GM12891 (cell line): ENCODE measurements at regions not wholly inside any gene's neighbourhood (a gene's known extent, or its start where the extent isn't known, plus 50 kb on each side); places are given as distances from the start of the nearest gene placed in this dataset.
"Not testable (repeated sequence)": the region's sequence is repeated elsewhere in the genome, so short reads cannot be mapped to it uniquely, and the experiment has no call there.

ENCODE experiments used
- DNase-seq: peaks from one replicate; pipeline ENCODE4 v3.0.0; 2011; ENCODE audit warnings: low spot score; ENCODE audit not compliant: insufficient read length
- FAIRE-seq: peaks from 2 replicates; lab custom pipeline; 2011; peaks lifted over from hg19 to GRCh38; lab: Jason Lieb, UNC
- PAX5 ChIP-seq: IDR thresholded peaks from 2 replicates; pipeline ENCODE4 v1.6.1; 2011; ENCODE audit warnings: low read length, moderate library complexity, mild to moderate bottlenecking; ENCODE audit not compliant: insufficient read depth, severe bottlenecking
- POLR2A ChIP-seq: IDR thresholded peaks from 2 replicates; pipeline ENCODE4 v1.6.1; 2011; ENCODE audit warnings: low read depth, low read length, control low read depth
- POLR2AphosphoS5 ChIP-seq: IDR thresholded peaks from 2 replicates; pipeline ENCODE4 v1.6.1; 2011; ENCODE audit warnings: low read depth, low read length, control low read depth
- POU2F2 ChIP-seq: IDR thresholded peaks from 2 replicates; pipeline ENCODE4 v1.6.1; 2011; ENCODE audit warnings: low read depth, mild to moderate bottlenecking, control low read depth, low read length, moderate library complexity
- SPI1 ChIP-seq: IDR thresholded peaks from 2 replicates; pipeline ENCODE4 v1.6.1; 2011; ENCODE audit warnings: low read depth, low read length, control low read depth
- TAF1 ChIP-seq: IDR thresholded peaks from 2 replicates; pipeline ENCODE4 v1.6.1; 2011; ENCODE audit warnings: low read depth, low read length, control low read depth

GRCh38 chr4:156295676-156296195 lies 342.1 kb upstream of the CTSO start:
- TF ChIP-seq SPI1 = no peak
- no peak for TF ChIP-seq PAX5
- TF ChIP-seq POLR2A = no peak
- TF ChIP-seq POLR2AphosphoS5 = no peak
- TF ChIP-seq POU2F2 = no peak
- TF ChIP-seq TAF1 = no peak
- FAIRE-seq = no peak
- DNase-seq = no peak

GRCh38 chr4:156294577-156294976 lies 340.9 kb upstream of the CTSO start:
- DNase-seq (no peak), FAIRE-seq (no peak)
- TF ChIP-seq POU2F2 (no peak), PAX5 (no peak), TAF1 (no peak), SPI1 (no peak), POLR2AphosphoS5 (no peak), POLR2A (no peak)

- DNase-seq (no peak), FAIRE-seq (no peak)
- no peak for TF ChIP-seq POU2F2
- no peak for TF ChIP-seq PAX5
- no peak for TF ChIP-seq SPI1
- no peak for TF ChIP-seq POLR2A
- TF ChIP-seq TAF1 = no peak
- no peak for TF ChIP-seq POLR2AphosphoS5
Measured at GRCh38 chr4:156293657-156294297, 340.1 kb upstream of the CTSO start.

GRCh38 chr4:156291317-156291716 lies 337.7 kb upstream of the CTSO start:
- no peak for FAIRE-seq
- TF ChIP-seq TAF1 = no peak
- DNase-seq = no peak

GRCh38 chr4:156290811-156291210 lies 337.1 kb upstream of the CTSO start:
- TF ChIP-seq POU2F2 = no peak
- no peak for TF ChIP-seq PAX5
- TF ChIP-seq SPI1 = no peak
- no peak for TF ChIP-seq TAF1
- no peak for TF ChIP-seq POLR2A
- TF ChIP-seq POLR2AphosphoS5 = no peak
- FAIRE-seq (no peak), DNase-seq (no peak)

- FAIRE-seq, DNase-seq: not testable (repeated sequence)
Measured at GRCh38 chr4:156290026-156290425, 336.4 kb upstream of the CTSO start.

GRCh38 chr4:156280686-156281085 lies 327.0 kb upstream of the CTSO start:
- DNase-seq = no peak

GRCh38 chr4:156265407-156265806 lies 311.7 kb upstream of the CTSO start:
- TF ChIP-seq POU2F2 = no peak
- no peak for TF ChIP-seq POLR2AphosphoS5
- no peak for TF ChIP-seq POLR2A
- no peak for TF ChIP-seq SPI1
- TF ChIP-seq TAF1 = no peak
- TF ChIP-seq PAX5 = no peak
- FAIRE-seq = no peak
- DNase-seq = no peak

More at GRCh38 chr4:156280686-156281085, 327.0 kb upstream of the CTSO start:
- no peak for TF ChIP-seq POLR2AphosphoS5
- no peak for TF ChIP-seq SPI1
- no peak for TF ChIP-seq TAF1
- no peak for TF ChIP-seq POLR2A
- TF ChIP-seq PAX5 = no peak
- FAIRE-seq = no peak

- FAIRE-seq (no peak), DNase-seq (no peak)
- no peak for TF ChIP-seq POLR2AphosphoS5
- no peak for TF ChIP-seq POU2F2
- no peak for TF ChIP-seq POLR2A
- TF ChIP-seq TAF1 = no peak
- no peak for TF ChIP-seq SPI1
- TF ChIP-seq PAX5 = no peak
Measured at GRCh38 chr4:156261230-156261629, 307.6 kb upstream of the CTSO start.

GRCh38 chr4:156255230-156256007 lies 301.8 kb upstream of the CTSO start:
- FAIRE-seq (no peak), DNase-seq (no peak)
- TF ChIP-seq POLR2AphosphoS5 (no peak), POU2F2 (no peak), PAX5 (no peak), SPI1 (no peak), POLR2A (no peak), TAF1 (no peak)
